GM18502 (cell line): ENCODE measurements at regions not wholly inside any gene's neighbourhood (a gene's known extent, or its start where the extent isn't known, plus 50 kb on each side); places are given as distances from the start of the nearest gene placed in this dataset.
"Not testable (repeated sequence)": the region's sequence is repeated elsewhere in the genome, so short reads cannot be mapped to it uniquely, and the experiment has no call there.

Experiments used
- ATAC-seq: cut with Tn5 transposase; IDR thresholded peaks from one replicate; pipeline ENCODE4 v1.9.1; 2021; ENCODE audit warnings: mild to moderate bottlenecking; ENCODE audit not compliant: unreplicated experiment, poor library complexity

- ATAC-seq: no peak
These were observed 119.0 kb downstream of the ARL4C start for GRCh38 chr2:234377761-234378391.

GRCh38 chr2:234376229-234376628 lies 120.7 kb downstream of the ARL4C start:
- no peak for ATAC-seq

DNA sequence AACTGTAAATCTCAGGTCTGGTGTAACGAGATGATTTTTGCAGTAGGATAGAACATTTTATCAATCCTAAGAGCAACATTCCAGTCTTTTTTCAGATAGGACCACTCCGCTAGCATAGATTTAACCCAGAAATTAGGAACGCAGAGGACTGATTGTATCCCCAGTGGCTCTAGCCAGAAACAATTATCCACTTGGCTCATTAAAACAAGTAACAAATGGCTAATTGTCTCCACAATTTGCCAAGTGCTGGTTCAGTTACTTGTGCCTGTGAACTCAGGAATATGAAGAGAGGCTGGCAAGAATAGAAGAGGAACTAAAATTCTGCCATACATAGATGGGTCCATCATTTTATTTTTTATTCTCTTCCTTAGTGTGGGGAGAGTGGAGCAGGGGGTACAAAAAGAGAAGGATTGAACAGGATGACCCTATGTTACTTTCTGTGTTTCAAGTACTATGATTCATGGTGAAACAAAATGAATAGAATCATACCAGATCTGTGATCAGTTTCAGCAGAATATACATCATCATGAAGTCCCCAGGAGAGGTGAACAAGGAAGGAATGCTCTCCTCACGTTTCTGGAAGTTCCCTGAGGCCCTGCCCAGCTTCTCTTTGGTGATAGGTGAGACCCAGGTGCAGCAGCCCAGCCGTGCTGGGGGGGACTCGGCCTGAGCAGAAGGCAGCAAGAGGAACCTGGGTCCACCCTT lies 121.6 kb downstream of the ARL4C start:
- ATAC-seq: no peak

GRCh38 chr2:234374736-234375135 lies 122.1 kb downstream of the ARL4C start:
- no peak for ATAC-seq

- no peak for ATAC-seq
These were observed 122.8 kb downstream of the ARL4C start for GRCh38 chr2:234374150-234374508.

GRCh38 chr2:234373481-234374149 lies 123.3 kb downstream of the ARL4C start:
- ATAC-seq: no peak

DNA sequence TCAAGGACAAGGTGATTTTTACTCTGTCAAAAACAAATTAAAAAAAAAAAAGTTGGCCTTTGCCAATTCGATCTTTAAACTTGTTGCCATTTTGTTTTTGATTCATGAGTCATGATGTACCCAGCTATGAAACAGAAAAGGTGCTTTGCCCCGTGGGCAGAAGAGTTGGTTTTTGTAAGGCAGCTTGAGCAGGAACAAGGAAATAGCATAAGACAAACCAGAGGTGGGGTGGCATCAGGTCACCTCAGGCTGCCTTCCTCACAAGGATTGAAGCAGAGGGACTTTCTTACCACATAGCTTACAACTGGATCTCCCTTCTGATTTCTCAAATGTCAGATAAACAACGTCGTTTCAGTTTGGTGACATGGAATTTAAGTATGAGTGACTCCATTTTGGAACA lies 123.8 kb downstream of the ARL4C start:
- no peak for ATAC-seq

DNA sequence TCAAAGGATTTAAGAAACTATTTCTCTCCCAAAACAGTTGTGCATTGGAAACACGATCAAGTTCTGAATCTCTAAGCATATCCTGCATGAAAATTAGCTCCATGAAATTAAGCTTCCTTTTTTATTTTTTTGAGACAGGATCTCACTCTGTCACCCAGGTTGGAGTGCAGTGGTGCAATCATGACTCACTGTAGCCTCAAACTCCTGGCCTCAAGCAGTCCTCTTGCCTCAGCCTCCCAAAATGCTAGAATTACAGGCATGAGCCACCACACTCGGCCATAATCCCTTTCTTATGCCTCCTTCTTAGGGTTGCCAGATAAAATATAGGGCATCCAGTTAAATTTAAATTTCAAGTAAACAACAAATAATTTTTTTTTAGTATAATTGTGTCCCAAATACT lies 124.4 kb downstream of the ARL4C start:
- no peak for ATAC-seq

GRCh38 chr2:234368861-234369261 lies 128.0 kb downstream of the ARL4C start:
- ATAC-seq: no peak

DNA sequence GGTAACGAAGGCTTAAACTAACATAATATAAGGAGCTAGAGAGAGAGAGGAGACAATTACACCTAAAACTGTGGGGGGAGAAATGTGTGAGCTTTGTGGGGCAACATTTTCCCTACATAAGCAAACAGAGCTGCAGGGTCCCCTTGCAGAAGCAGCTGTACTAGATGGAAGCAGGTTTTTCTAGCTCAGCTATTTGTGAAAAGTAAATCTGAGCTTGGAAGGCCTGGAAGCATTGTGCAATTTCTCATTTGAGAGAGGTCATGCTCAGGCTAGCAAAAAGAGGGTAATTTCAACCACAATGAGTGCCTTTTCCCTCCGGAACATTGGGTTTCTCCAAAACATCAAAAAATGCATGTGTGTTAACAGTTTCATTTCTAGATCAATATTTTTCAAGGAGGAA lies 130.0 kb downstream of the ARL4C start:
- ATAC-seq: no peak

- no peak for ATAC-seq
These were observed 132.2 kb downstream of the ARL4C start for GRCh38 chr2:234364661-234365060.

GRCh38 chr2:234363647-234364294 lies 133.1 kb downstream of the ARL4C start:
- no peak for ATAC-seq

GRCh38 chr2:234363011-234363487 lies 133.8 kb downstream of the ARL4C start:
- ATAC-seq: no peak

DNA sequence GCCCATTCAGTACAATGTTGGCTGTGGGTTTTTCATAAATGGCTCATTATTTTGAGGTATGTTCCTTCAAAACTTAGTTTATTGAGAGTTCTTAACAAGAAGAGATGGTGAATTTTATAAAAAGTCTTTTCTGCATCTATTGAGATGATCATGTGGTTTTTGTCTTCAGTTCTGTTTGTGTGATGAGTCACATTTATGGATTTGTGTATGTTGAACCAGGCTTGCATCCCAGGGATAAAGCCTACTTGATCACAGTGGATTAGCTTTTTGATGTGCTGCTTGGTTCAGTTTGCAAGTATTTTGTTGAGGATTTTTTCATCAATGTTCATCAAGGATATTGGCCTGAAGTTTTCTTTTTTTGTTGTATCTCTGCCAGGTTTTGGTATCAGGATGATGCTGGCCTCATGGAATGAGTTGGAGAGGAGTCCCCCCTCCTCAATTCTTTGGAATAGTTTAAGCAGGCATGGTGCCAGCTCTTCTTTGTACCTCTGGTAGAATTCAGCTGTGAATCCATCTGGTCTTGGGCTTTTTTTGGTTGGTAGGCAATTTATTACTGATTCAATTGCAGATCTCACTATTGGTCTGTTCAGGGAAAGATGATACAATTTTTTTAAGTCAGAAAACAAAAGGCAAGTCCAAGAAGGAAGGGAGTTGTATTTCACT lies 136.4 kb downstream of the ARL4C start:
- ATAC-seq: not testable (repeated sequence)

- ATAC-seq: no peak
These were observed 139.2 kb downstream of the ARL4C start for GRCh38 chr2:234357666-234358065.

DNA sequence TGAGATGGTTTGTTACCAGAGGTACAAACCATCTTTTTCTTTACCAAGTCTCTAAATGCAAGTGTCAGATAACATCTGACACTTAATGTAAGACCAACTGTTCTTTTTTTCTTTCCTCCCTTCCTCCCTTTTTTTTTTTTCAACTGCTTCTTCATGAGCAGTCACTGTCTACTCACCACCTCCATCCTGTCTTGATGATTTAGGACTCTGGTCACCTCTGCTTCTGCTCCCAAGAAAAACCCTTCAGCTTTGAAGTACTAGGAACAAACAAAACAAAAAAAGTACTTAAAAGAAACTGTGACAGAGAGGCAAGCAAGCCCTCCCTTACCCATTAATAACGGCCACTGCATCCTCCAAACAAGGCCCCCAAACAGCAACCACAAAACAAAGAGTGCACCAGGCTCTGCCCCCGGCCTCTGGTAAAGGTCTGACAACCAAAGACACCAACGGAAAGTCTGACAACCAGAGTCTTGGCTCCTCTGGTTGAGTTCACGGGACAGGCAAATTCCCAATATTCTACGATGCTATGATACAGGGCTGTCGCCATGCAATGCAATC lies 141.0 kb downstream of the ARL4C start:
- no peak for ATAC-seq

DNA sequence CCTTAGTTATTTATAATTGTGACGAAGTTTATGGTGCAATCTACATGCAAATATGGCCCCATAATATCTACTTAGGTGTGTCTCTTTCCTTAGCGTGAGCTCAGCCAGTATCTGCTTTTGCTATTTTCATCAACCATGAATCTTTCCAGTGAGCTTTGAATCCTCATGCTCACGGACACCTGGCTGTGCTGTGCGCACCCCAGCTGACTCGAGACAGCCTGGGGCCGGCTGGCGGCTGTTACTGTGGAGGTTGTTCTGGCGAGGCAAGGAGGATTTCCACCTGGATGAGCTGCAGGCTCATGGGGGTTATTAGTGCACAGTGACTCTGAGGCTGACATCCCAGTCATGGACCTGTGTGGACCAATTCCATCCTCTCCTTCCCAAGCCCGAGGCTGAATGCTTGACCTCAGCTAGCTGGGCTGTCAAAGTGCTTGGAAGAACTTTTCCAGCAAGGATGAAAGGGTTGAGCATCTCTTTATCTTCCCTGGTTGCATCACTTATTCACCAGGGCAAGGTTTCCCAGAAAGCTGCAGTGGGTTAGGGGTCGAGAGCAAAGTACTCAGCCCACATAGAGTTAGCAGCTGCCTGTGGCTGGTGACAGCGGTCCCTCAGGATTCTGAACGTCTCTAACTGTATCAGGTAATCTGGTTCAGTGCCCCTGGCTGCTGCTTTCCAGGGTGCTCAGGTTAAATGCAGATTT lies 141.7 kb downstream of the ARL4C start:
- no peak for ATAC-seq

- no peak for ATAC-seq
These were observed 144.6 kb downstream of the ARL4C start for GRCh38 chr2:234352270-234352669.

GRCh38 chr2:234351866-234352265 lies 145.0 kb downstream of the ARL4C start:
- ATAC-seq: not testable (repeated sequence)

GRCh38 chr2:234348081-234348480 lies 148.8 kb downstream of the ARL4C start:
- no peak for ATAC-seq
